Naive thymus-derived CD8-positive, alpha-beta T cell (primary cell): ENCODE measurements at regions not wholly inside any gene's neighbourhood (a gene's known extent, or its start where the extent isn't known, plus 50 kb on each side); places are given as distances from the start of the nearest gene placed in this dataset.

Source experiments
- ATAC-seq, 2 donors: fragments of 150-1000 bp; cut with Tn5 transposase in 1 of 2; sonication (Bioruptor Pico), chemical (Tn5 transposase) in 1 of 2; 1 replicate in 1 of 2; 2 replicates in 1 of 2; pipeline ENCODE4 v1.10.0; 2021; ENCODE audit warnings: mild to moderate bottlenecking in 2 of 2, moderate library complexity in 2 of 2
- POLR2A ChIA-PET: fragments of 350-600 bp; sonication (Branson Sonifier 250); formaldehyde crosslinking; loops from one replicate; lab custom pipeline; 2021; ENCODE audit warnings: antibody characterized with exemption; lab: Charles Lee
- DNase-seq, 10 donors: peaks; one replicate each; pipeline versions ENCODE4 v3.0.0 to v3.0.0-alpha.2; 2020 to 2022
- H3K27ac Mint-ChIP-seq, 10 donors: one replicate each; pipeline ENCODE4 v1.8.0; 2020 to 2022; ENCODE audit warnings: mild to moderate bottlenecking in 10 of 10, mixed read lengths in 10 of 10, moderate library complexity in 4 of 10, inconsistent platforms in 1 of 10
- H3K27me3 Mint-ChIP-seq, 5 donors: one replicate each; pipeline ENCODE4 v1.8.0; 2021 to 2022; ENCODE audit warnings: mixed read lengths in 5 of 5
- H3K36me3 Mint-ChIP-seq, 3 donors: one replicate each; pipeline ENCODE4 v1.8.0; 2020 to 2022; ENCODE audit warnings: mixed read lengths in 3 of 3, mild to moderate bottlenecking in 2 of 3, inconsistent platforms in 1 of 3
- H3K4me1 Mint-ChIP-seq, 4 donors: one replicate each; pipeline ENCODE4 v1.8.0; 2021 to 2022; ENCODE audit warnings: mixed read lengths in 4 of 4
- H3K4me3 Mint-ChIP-seq, 10 donors: one replicate each; pipeline ENCODE4 v1.8.0; 2020 to 2022; ENCODE audit warnings: mild to moderate bottlenecking in 10 of 10, mixed read lengths in 10 of 10, moderate library complexity in 6 of 10, inconsistent platforms in 1 of 10
- H3K9me3 Mint-ChIP-seq, 9 donors: one replicate each; pipeline ENCODE4 v1.8.0; 2020 to 2022; ENCODE audit warnings: mixed read lengths in 9 of 9, mild to moderate bottlenecking in 3 of 9, inconsistent platforms in 1 of 9, moderate library complexity in 1 of 9

GRCh38 chr4:35459045-35459444 is 785.3 kb downstream of the ARAP2 start:
- H3K36me3 Mint-ChIP-seq: no peaks in the 10 kb centered on the region
- peaks cover 4 to 36% (median 13%) of the 10 kb centered on the region in 9 donors for H3K9me3 Mint-ChIP-seq
- no peak overlapping the region for H3K4me3 Mint-ChIP-seq
- H3K27me3 Mint-ChIP-seq: peaks cover 0 to 1% (median 0%) of the 10 kb centered on the region in 5 donors
- POLR2A ChIA-PET: no interaction called here
- no peak for DNase-seq
- no peak overlapping the region for H3K27ac Mint-ChIP-seq
- H3K4me1 Mint-ChIP-seq: no peaks in the 10 kb centered on the region
- no peak for ATAC-seq

GRCh38 chr4:35461931-35462659 is 782.2 kb downstream of the ARAP2 start:
- POLR2A ChIA-PET: no interaction called here
- DNase-seq: no peak
- no peak for ATAC-seq
- no peaks in the 10 kb centered on the region for H3K36me3 Mint-ChIP-seq
- H3K4me3 Mint-ChIP-seq: no peak overlapping the region
- H3K9me3 Mint-ChIP-seq: peaks cover 4 to 33% (median 13%) of the 10 kb centered on the region in 9 donors
- no peaks in the 10 kb centered on the region for H3K4me1 Mint-ChIP-seq
- H3K27me3 Mint-ChIP-seq: peaks cover 0 to 1% (median 0%) of the 10 kb centered on the region in 5 donors
- peak overlapping the region in 1 of 10 donors; percentile 29 for H3K27ac Mint-ChIP-seq

GRCh38 chr4:35463251-35463952 is 780.9 kb downstream of the ARAP2 start:
- H3K9me3 Mint-ChIP-seq: peaks cover 0 to 24% (median 9%) of the 10 kb centered on the region in 9 donors
- ATAC-seq (no peak), DNase-seq (no peak)
- peaks cover 0 to 1% (median 0%) of the 10 kb centered on the region in 5 donors for H3K27me3 Mint-ChIP-seq
- H3K36me3 Mint-ChIP-seq: no peaks in the 10 kb centered on the region
- H3K27ac Mint-ChIP-seq: no peak overlapping the region
- H3K4me3 Mint-ChIP-seq: no peak overlapping the region
- POLR2A ChIA-PET: no interaction called here
- no peaks in the 10 kb centered on the region for H3K4me1 Mint-ChIP-seq

- Mint-ChIP-seq H3K27me3 (peaks cover 0 to 1% (median 0%) of the 10 kb centered on the region in 5 donors), H3K9me3 (peaks cover 2 to 11% (median 3%) of the 10 kb centered on the region in 9 donors), H3K4me1 (no peaks in the 10 kb centered on the region), H3K4me3 (no peak overlapping the region), H3K27ac (no peak overlapping the region), H3K36me3 (no peaks in the 10 kb centered on the region)
- DNase-seq: no peak
- POLR2A ChIA-PET: no interaction called here
- no peak for ATAC-seq
Observed at GRCh38 chr4:35464964-35465528, 779.3 kb downstream of the ARAP2 start.

- H3K27me3 Mint-ChIP-seq: no peaks in the 10 kb centered on the region
- H3K27ac Mint-ChIP-seq: no peak overlapping the region
- H3K36me3 Mint-ChIP-seq: no peaks in the 10 kb centered on the region
- H3K4me3 Mint-ChIP-seq: no peak overlapping the region
- POLR2A ChIA-PET: no interaction called here
- no peak for DNase-seq
- ATAC-seq: no peak
- peaks cover 0 to 4% (median 0%) of the 10 kb centered on the region in 9 donors for H3K9me3 Mint-ChIP-seq
- no peaks in the 10 kb centered on the region for H3K4me1 Mint-ChIP-seq
Observed at GRCh38 chr4:35491093-35491492, 753.2 kb downstream of the ARAP2 start.

GRCh38 chr4:35493977-35494376 is 750.3 kb downstream of the ARAP2 start:
- DNase-seq (no peak), ATAC-seq (no peak)
- peaks cover 0 to 4% (median 0%) of the 10 kb centered on the region in 9 donors for H3K9me3 Mint-ChIP-seq
- no peaks in the 10 kb centered on the region for H3K36me3 Mint-ChIP-seq
- H3K27ac Mint-ChIP-seq: no peak overlapping the region
- H3K27me3 Mint-ChIP-seq: no peaks in the 10 kb centered on the region
- H3K4me3 Mint-ChIP-seq: no peak overlapping the region
- POLR2A ChIA-PET: no interaction called here
- no peaks in the 10 kb centered on the region for H3K4me1 Mint-ChIP-seq

- no peak for DNase-seq
- ATAC-seq: no peak
- Mint-ChIP-seq H3K9me3 (peaks cover 0 to 4% (median 0%) of the 10 kb centered on the region in 9 donors), H3K4me1 (no peaks in the 10 kb centered on the region), H3K36me3 (no peaks in the 10 kb centered on the region), H3K27me3 (no peaks in the 10 kb centered on the region), H3K27ac (no peak overlapping the region), H3K4me3 (no peak overlapping the region)
- POLR2A ChIA-PET: no interaction called here
Observed at GRCh38 chr4:35494955-35495354, 749.4 kb downstream of the ARAP2 start.

GRCh38 chr4:35500812-35501211 is 743.5 kb downstream of the ARAP2 start:
- Mint-ChIP-seq H3K27ac (no peak overlapping the region), H3K9me3 (peaks cover 0 to 7% (median 0%) of the 10 kb centered on the region in 9 donors), H3K36me3 (no peaks in the 10 kb centered on the region), H3K4me3 (no peak overlapping the region), H3K4me1 (no peaks in the 10 kb centered on the region), H3K27me3 (no peaks in the 10 kb centered on the region)
- no peak for ATAC-seq
- DNase-seq: no peak
- POLR2A ChIA-PET: no interaction called here

- no peak for ATAC-seq
- H3K4me3 Mint-ChIP-seq: no peak overlapping the region
Observed at GRCh38 chr4:35503435-35503834, 740.9 kb downstream of the ARAP2 start.

GRCh38 chr4:35506161-35506560 is 738.2 kb downstream of the ARAP2 start:
- Mint-ChIP-seq H3K4me3 (no peak overlapping the region), H3K36me3 (no peaks in the 10 kb centered on the region), H3K27ac (no peak overlapping the region), H3K27me3 (no peaks in the 10 kb centered on the region), H3K9me3 (peaks cover 0 to 7% (median 0%) of the 10 kb centered on the region in 9 donors), H3K4me1 (no peaks in the 10 kb centered on the region)
- no peak for ATAC-seq
- no peak for DNase-seq
- POLR2A ChIA-PET: no interaction called here

More at GRCh38 chr4:35503435-35503834, 740.9 kb downstream of the ARAP2 start:
- Mint-ChIP-seq H3K27ac (no peak overlapping the region), H3K36me3 (no peaks in the 10 kb centered on the region), H3K27me3 (no peaks in the 10 kb centered on the region), H3K9me3 (peaks cover 0 to 7% (median 0%) of the 10 kb centered on the region in 9 donors), H3K4me1 (no peaks in the 10 kb centered on the region)
- DNase-seq: no peak
- POLR2A ChIA-PET: no interaction called here

GRCh38 chr4:35511851-35512250 is 732.5 kb downstream of the ARAP2 start:
- H3K4me3 Mint-ChIP-seq: no peak overlapping the region
- DNase-seq: no peak
- no peaks in the 10 kb centered on the region for H3K27me3 Mint-ChIP-seq
- no peaks in the 10 kb centered on the region for H3K4me1 Mint-ChIP-seq
- H3K27ac Mint-ChIP-seq: no peak overlapping the region
- peaks cover 0 to 5% (median 0%) of the 10 kb centered on the region in 9 donors for H3K9me3 Mint-ChIP-seq
- H3K36me3 Mint-ChIP-seq: no peaks in the 10 kb centered on the region
- no peak for ATAC-seq
- POLR2A ChIA-PET: no interaction called here

GRCh38 chr4:35516102-35516501 is 728.2 kb downstream of the ARAP2 start:
- DNase-seq (no peak), ATAC-seq (no peak)
- H3K4me1 Mint-ChIP-seq: no peaks in the 10 kb centered on the region
- H3K27me3 Mint-ChIP-seq: no peaks in the 10 kb centered on the region
- H3K4me3 Mint-ChIP-seq: no peak overlapping the region
- no peak overlapping the region for H3K27ac Mint-ChIP-seq
- H3K9me3 Mint-ChIP-seq: peaks cover 0 to 8% (median 0%) of the 10 kb centered on the region in 9 donors
- H3K36me3 Mint-ChIP-seq: no peaks in the 10 kb centered on the region
- POLR2A ChIA-PET: no interaction called here

- H3K4me3 Mint-ChIP-seq: no peak overlapping the region
Observed at GRCh38 chr4:35520059-35520458, 724.3 kb downstream of the ARAP2 start.

More at GRCh38 chr4:35520059-35520458, 724.3 kb downstream of the ARAP2 start:
- H3K27me3 Mint-ChIP-seq: no peaks in the 10 kb centered on the region
- H3K27ac Mint-ChIP-seq: no peak overlapping the region
- peaks cover 0 to 9% (median 0%) of the 10 kb centered on the region in 9 donors for H3K9me3 Mint-ChIP-seq
- H3K4me1 Mint-ChIP-seq: no peaks in the 10 kb centered on the region
- no peak for ATAC-seq
- no peak for DNase-seq
- H3K36me3 Mint-ChIP-seq: no peaks in the 10 kb centered on the region
- POLR2A ChIA-PET: no interaction called here
